Mucosa of descending colon (tissue), 3 donors: ENCODE measurements at regions not wholly inside any gene's neighbourhood (a gene's known extent, or its start where the extent isn't known, plus 50 kb on each side); places are given as distances from the start of the nearest gene placed in this dataset.

Experiments used
- ATAC-seq: fragments of 200-7000 bp; cut with Tn5 transposase; one replicate; pipeline ENCODE4 v1.9.1; 2020; ENCODE audit warnings: mild to moderate bottlenecking, moderate library complexity
- DNase-seq, 3 donors: peaks; one replicate each; pipeline ENCODE4 v3.0.0-alpha.2; 2020
- H3K36me3 ChIP-seq: fragments of 200-600 bp; one replicate; pipeline ENCODE4 v1.8.0; 2021; ENCODE audit warnings: low read depth, mild to moderate bottlenecking
- H3K4me1 ChIP-seq: fragments of 200-600 bp; one replicate; pipeline ENCODE4 v1.8.0; 2021; ENCODE audit warnings: low read depth, mild to moderate bottlenecking
- H3K4me3 ChIP-seq: fragments of 200-600 bp; one replicate; pipeline ENCODE4 v1.8.0; 2021; ENCODE audit warnings: mild to moderate bottlenecking
- H3K9me3 ChIP-seq: fragments of 200-600 bp; one replicate; pipeline ENCODE4 v1.8.0; 2021; ENCODE audit warnings: mild to moderate bottlenecking
- intact Hi-C, 2 donors: fragments of 100-400 bp; cut with DNase I in 1 of 2; cut with micrococcal nuclease in 1 of 2; formaldehyde crosslinking; loops; one replicate each; pipeline versions ENCODE4 v1.11.0 to v1.11.1; 2022; cut with DNase I, micrococcal nuclease
- TF ChIP-seq, protein P1 (sequence below): fragments of 200-600 bp; IDR thresholded peaks from one replicate; pipeline ENCODE4 v1.8.0; 2022; ENCODE audit warnings: antibody characterized with exemption, mild to moderate bottlenecking
- donor health status: DM: no; HTN: no; CAD: no; lungs with moderate emphysema.
- donor health status: DM: no; HTN: no; CAD: no.
- donor health status: DM: no; HTN: yes; CAD: no.

DNA sequence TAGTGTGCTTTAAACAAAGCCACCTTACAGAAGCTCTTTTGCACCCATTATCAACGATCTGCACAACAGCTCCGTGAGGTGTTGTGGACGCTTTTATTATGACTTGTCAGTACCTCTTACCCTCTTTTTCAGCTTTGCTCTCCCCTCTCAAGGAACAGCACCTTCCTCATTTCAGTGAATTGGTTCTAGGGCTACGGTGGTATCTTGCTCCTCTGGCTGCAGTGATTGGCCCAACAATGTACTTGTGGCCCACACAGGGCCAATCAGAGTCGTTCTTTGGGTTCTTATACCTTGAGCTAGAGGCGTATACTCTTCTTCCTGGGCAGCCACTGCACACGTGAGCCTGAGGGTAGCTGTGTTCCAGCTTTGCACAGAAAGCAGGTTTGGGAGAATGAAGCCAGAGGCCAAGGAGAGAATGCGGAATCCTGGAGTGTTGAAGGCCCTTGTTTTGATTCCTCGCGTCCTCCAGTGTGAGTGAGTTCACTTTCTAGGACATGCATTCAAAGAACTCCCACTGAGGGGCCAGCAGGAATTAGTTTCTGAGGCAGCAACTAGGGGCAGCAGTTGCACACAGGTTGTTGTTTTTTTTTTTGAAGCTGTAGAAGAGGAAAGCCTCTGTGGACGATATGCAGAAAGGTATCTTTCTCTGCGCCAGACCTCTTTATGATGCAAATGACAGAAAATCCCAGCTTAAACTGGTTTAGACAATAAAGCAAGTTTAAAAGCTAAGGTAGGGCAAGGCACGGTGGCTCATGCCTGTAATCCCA is 49.8 kb upstream of the PDZD8 start:
- intact Hi-C loops, result no loop called here
- TF ChIP-seq, protein P1, sequence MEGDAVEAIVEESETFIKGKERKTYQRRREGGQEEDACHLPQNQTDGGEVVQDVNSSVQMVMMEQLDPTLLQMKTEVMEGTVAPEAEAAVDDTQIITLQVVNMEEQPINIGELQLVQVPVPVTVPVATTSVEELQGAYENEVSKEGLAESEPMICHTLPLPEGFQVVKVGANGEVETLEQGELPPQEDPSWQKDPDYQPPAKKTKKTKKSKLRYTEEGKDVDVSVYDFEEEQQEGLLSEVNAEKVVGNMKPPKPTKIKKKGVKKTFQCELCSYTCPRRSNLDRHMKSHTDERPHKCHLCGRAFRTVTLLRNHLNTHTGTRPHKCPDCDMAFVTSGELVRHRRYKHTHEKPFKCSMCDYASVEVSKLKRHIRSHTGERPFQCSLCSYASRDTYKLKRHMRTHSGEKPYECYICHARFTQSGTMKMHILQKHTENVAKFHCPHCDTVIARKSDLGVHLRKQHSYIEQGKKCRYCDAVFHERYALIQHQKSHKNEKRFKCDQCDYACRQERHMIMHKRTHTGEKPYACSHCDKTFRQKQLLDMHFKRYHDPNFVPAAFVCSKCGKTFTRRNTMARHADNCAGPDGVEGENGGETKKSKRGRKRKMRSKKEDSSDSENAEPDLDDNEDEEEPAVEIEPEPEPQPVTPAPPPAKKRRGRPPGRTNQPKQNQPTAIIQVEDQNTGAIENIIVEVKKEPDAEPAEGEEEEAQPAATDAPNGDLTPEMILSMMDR, result no peak
- no peak overlapping the region for H3K4me3 ChIP-seq
- no peaks in the 10 kb centered on the region for H3K4me1 ChIP-seq
- ATAC-seq (no peak), DNase-seq (no peak)
- H3K36me3 ChIP-seq, result no peaks in the 10 kb centered on the region
- no peaks in the 10 kb centered on the region for H3K9me3 ChIP-seq
